ENCODE measurements at regions not wholly inside any gene's neighbourhood (a gene's known extent, or its start where the extent isn't known, plus 50 kb on each side); places are given as distances from the start of the nearest gene placed in this dataset.

GRCh38 chr14:44649061-44649460, 142.0 kb upstream of the FSCB start:
- no peak for TF ChIP-seq CTCF (conservative IDR thresholded peaks at IDR 0.05; ENCODE audit: low read depth, low read length)
- TF ChIP-seq CEBPB (IDR thresholded peaks at IDR 0.05; ENCODE audit: low read depth, low read length), result no peak
- no peak for TF ChIP-seq ELK1 (IDR thresholded peaks at IDR 0.05; ENCODE audit: borderline replicate concordance, low read depth, low read length)
- no peak for TF ChIP-seq RFX5 (IDR thresholded peaks at IDR 0.05; ENCODE audit: low read depth, low read length)
- no peak for TF ChIP-seq USF2 (IDR thresholded peaks at IDR 0.05; ENCODE audit: low read depth, low read length)
- no peak for TF ChIP-seq RCOR1 (IDR thresholded peaks at IDR 0.05; ENCODE audit: insufficient replicate concordance, low read length)
- no peak for TF ChIP-seq POLR2A (IDR thresholded peaks at IDR 0.05; ENCODE audit: low read depth, low read length)

All from IMR-90 (cell line).